GM21529 (cell line): ENCODE measurements at regions not wholly inside any gene's neighbourhood (a gene's known extent, or its start where the extent isn't known, plus 50 kb on each side); places are given as distances from the start of the nearest gene placed in this dataset.

ENCODE experiments used
- ATAC-seq: cut with Tn5 transposase; IDR thresholded peaks from one replicate; pipeline ENCODE4 v1.9.1; 2021; ENCODE audit not compliant: unreplicated experiment

DNA sequence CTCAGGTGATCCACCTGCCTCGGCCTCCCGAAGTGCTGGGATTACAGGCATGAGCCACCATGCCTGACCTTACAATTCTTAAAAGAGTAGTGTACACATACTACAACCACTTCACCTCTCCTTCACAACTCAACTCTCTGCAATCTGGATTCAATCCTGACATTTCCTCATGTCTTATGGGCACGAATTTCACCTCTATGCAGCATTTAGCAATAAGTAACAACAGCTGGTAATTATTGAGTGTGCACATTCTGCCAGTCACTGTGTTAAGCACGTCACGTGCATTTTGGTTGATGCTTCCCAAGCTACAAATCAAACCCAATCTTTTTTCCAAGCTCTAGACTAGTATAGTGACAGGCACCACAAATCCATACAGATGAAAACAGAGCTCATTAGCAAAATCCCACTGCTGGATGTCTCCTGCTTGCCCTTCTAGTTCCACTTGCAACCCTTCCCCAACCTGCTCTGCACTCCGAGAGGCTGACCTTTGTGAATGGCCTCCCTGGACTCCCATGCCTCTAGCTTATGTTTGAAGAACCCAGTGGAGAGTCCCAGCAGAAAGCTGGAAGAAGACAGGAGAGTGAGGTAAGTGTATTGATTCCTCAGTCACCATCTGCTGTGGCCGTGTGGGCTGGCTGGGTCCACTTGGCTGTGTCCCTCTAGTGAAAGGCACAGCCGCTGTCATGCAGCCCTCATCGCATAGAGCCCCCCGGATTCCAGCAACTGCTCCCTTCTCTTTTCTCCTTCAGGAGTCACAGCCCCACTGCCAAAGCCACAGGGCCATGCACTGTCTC is 176.5 kb downstream of the MEX3B start:
- ATAC-seq, result no peak

DNA sequence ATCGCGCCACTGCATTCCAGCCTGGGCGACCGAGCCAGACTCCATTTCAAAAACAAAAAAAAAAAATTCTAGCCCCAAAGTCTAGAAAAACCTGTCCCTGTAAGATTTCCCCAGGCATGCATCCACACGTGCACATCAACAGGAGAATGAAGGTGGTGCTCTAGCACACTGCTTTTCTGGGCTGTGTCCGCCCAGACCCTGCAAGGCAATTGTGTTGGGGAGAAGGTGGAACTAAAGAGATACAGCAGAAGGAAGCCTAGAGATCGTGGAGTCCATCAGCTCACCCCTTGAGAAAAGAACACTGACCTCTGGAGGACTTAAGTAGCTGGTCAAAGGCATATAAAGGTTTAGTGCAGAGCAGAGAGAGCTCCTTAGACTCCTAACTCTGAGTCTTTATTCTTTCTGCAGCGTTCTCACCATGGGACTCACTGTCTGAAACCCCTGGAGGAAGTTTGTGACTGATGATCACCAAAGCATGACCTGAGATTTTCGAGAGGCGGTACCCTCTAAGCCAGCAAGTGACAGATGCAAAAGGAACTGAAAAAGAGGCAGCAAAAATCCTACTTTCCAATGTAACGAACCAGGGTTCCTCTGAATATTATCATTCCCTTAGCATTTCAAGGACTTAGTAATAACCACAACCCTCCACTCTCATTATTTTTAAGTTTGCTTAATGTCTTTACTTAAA is 179.8 kb downstream of the MEX3B start:
- peak; percentile 99 for ATAC-seq

DNA sequence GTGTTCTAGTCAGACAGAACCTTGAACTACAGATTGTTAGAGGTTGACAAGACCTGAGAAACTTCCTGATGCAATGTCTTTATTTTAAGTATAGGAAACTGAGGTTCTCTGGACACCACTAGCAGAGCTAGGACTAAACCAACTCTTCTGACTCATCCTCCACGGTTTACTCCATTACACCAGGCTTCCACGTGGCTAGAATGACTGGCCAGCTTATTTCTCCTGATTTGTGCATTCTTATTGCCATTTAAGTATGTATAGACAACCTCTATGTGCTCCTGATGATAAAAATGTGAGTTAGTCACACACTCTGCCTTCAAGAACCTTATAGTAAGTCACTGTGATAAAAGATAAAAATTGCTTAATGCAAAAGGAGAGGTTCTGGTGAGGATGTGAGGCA is 182.7 kb downstream of the MEX3B start:
- no peak for ATAC-seq

DNA sequence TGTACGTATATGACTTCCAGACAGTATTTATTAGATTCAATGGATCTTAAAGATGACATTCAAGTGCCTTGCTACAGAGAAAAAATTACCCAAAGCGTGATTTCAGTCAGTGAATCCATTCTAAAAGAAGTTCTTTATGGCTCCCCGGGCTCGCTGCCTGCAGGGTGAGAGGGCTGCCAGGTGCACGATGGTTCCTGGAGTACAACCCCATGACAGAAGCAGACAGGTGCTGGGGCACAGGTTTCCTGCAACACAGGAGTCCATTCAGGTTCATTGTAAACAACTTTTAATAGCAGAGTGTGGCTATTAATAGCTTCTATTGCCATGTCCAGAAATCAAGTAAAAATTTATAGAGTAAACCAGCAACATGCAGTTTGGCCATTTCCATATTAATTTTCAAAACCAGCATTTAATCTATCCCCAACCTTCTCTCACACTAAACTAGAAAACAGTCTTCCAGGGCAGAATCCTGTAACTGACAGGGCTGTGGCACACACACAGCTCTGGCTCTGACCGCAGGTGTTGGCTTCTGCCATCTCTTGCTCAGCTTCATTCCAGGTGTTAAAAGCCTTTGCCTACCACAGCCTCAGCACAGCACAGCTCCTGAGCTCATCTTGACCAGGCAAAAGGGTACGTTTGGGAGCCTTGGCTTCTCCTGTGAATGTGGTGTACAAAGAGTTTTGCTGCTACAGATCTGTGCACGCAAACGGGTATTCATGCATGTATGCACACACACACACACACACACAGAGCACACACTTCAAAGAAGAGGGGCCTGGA is 185.9 kb downstream of the MEX3B start:
- ATAC-seq, result no peak

DNA sequence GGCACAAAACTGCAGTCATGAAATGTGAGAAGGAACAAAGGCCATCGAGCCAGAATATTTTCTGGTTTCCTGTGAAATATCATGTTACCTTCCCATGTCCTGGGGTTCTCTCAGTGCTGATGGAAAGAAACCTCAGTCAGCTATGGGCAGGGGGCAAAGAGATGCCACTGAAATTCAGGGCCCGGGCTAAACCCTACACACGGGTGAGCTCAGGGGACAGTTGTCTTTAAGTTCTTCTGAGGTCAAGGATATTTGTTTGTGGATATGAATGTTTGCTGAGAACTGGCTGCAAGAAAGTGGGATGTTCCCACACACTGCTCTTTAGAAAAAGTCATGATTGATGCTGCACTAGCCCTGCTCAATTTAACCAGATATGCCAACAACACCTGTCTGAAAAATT is 187.2 kb downstream of the MEX3B start:
- no peak for ATAC-seq

DNA sequence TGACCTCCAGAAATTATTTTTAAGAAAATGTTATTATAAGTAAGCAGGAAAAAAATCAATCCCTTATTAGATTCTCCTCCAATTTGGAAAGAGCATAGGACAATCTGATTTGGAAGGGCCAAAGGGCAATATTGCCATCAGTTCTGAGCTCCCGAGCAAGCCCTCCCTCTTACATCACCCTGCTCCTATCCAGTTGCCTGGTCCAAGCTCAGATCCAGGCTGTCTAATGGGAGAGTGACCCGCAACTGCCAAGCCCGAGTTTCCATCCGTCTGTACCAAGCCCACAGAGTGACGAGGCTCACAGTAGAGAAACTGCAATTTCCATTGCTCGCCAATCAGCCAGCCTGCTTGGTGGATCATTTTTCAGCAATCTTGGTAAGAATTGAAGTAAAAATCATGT is 187.7 kb downstream of the MEX3B start:
- ATAC-seq, result no peak

DNA sequence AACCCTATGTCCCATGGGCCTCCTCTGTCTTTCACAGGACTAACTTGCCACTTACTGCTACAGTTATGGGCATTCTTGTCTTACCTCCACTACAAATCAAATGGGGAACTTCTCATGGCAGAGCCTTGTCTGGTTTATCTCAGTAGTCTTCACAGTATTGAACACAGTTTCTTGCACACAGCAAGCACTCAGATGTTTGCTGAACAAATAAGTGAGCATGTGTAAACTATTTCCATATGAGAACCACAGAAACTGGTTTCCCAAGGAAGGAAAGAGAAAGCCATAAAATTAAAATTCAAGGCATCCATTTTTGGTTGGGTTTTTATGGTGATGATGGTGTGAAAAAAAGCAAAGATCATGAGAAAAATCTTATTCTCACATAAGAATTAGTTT is 189.2 kb downstream of the MEX3B start:
- no peak for ATAC-seq

DNA sequence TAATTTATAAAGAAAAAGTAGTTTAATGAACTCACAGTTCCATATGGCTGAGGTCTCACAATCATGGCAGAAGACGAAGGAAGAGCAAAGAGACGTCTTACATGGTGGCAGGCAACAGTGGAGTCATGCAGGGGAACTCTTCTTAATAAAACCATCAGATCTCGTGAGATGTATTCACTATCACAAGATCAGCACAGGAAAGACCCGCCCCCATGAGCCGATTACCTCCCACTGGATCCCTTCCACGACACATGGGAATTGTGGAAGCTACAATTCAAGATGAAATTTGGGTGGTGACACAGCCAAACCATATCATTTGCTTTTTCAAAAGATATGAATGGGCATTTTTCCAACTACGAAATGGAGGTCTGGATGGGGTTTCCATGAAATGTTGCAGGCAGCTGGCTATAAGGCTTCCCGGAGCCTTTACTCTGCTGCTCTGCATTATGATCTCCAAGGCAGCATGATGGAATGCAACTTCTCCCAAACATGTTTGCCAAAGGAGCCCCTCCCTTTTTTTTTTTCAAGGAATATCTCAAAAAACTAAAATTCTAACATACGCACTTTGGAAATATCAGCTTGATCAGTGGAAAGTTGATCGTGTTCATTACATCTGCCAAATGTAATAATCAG is 189.7 kb downstream of the MEX3B start:
- ATAC-seq, result no peak

DNA sequence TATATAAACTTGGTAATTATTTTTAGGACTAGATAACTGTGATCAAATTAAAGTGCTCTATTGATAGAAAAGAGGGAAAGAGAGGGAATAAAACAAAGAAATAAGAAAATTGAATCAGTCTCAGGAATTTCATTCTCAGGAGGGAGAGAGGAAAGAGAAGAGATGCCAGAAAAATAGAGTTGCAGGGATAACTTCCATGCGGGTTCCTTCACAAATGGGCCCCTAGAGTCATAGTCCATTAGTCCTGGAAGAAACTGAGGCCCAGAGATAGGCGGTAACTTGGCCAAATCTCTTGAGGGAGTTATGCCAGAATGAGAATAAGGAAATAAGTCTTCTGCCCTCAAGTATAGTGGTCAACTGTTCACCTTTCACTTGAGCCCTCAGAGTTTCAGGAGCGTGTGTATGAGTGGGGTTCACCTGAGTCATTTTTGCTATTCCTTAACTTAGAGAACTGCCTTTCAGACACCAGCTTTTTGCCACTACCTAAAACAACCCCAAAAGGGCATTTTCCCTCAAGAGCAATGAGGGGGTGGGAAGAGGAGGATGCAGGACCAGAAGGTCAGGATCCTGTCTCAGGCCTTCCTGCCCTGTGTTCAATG is 192.6 kb downstream of the MEX3B start:
- ATAC-seq, result no peak

DNA sequence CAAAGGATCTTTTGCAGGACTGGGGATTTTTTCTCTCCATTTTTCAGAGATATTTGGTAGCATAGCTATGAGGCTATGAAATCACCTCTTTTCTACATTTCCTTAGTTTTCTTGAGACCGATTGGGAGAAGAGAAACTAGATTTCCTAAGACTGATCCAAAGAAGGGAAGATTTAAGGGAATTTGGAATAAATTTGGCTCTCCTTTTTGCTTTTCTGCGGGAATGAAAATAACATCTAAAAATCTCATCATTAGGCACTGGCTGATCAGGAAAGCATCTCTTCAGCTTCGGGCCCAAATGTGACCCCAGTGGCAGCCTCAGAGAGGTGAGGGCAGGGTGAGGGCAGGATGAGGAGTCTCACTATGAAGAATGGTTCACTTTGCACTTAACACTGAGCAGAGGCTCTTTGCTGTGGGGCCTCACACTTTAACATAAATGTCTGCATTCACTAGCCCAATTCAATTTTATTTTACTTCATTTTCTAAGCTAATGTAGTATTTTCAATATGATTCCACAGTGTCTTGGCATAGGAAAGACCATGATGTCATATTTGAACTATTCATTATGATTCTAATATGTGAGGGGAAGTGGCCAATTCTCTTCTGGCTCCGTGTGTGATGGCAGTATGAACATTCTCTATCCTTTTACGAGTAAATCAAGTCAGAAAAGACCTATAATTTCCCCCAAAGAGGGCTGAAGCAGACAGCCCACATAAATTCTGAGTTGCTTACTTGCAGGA is 193.2 kb downstream of the MEX3B start:
- no peak for ATAC-seq

DNA sequence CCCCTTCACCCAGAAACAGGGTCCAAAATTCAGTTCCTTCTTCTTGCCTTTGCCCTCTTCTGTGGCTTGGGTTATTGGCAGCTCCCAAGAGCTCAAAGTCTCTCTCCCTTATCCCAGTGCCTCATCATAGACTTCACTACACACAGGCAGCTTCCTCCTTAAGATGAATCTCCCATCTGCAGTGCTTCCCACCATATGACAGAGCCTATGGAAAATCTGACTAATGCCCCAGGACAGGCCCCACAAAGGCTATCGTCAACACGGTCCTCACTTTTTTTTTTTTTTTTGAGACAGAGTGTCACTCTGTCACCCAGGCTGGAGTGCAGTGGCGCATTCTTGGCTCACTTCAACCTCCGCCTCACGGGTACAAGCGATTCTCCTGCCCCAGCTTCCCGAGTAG is 194.1 kb downstream of the MEX3B start:
- no peak for ATAC-seq

DNA sequence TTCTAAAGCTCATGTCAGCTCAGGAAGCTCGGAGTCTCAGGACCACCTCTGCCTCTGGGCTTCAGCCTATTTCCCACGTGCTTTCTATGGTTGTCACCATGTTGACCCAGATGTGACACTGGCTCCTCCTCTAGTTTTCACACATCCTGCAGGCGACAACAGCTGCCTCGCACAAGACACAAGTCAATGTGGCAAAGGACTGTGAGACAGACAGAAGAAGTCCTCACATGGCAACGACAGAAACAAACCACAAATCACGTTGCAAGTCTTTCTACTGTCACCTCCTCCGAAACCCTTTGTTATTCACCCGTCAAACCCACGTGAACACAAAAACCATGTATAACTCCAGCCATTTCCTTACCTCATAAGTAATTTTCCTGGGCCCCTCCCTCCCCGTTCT is 194.5 kb downstream of the MEX3B start:
- no peak for ATAC-seq

DNA sequence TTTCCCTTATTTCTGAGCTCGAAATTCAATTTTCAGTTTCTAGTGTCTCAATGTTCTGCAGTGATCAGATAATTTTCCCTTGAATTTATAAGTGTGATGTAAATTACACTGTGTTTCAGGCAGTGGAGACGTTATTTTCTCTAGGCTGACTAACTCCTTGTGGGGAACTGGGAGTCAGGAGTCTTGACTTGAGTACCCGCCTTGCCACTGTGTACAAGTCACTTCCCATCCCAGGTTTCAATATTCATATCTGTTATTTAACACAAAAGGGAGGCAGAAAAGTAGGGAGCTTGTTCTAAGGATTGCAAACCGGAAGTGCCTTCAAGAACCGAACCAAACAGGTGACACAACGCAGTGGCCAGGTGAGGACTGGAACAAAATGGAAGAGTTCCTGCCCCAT is 196.5 kb downstream of the MEX3B start:
- no peak for ATAC-seq

DNA sequence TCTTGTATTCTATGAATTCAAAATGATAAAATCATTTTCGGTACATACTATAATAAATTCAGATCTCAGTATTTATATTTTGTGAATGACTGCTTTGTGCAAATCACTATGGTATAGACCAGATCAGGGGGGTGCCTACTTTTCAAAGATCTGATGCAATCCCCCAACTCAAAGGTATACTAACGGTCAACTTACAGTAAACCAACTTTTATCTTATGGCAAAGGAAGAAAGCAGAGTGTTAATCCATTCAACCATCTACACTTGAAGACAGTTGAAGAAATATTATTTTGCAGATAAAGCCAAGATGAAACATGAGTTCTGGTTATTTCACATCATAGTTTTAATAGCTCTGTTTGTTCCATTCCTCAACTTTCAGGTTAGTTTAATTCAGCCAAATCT is 197.1 kb downstream of the MEX3B start:
- no peak for ATAC-seq

DNA sequence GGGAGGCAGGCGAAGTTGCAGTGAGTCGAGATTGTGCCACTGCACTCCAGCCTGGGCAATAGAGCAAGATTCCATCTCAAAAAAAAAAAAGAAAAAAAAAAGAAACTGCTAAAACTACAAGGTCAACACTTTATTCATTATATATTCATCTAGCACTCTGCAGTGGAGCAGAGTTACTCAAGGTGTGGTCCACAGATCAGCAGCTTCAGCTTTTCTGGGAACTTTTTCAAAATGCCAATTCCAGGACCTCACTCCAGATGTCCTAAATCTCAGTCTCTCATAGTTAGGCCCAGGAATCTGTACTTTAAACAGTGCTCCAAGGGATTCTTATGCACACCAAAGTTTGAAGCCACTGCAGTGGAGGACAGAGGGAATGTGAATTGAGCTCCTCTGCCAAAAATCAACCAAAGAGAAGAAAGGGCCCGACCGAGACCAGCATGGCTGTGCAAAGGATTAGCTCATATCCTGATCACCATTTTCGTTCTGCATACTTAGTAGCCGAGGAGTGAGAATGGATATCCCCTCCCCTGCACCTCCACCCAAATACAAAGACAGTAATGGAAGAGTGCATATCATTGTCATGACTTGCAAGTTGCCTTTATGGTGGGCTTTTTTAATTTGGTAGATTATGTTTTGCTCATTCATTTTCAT is 201.9 kb downstream of the MEX3B start:
- ATAC-seq, result no peak

DNA sequence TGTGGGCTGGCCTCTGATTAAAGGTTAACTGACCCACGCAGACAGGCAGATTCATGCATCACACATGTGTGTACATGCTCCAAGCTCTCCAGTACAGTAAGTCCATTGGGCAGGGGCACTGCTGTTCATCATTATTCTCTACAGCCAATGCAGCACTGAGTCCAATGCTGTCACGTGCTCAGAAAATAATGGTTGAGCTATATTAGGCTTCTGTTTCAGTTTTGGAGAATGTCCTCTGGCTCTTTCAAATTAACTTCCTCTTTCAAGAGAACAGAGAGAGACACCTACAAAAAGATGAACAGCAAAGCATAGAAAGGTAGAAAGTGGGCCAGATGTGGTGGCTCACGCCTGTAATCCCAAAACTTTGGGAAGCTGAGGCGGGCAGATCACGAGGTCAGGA is 202.6 kb downstream of the MEX3B start:
- ATAC-seq, result peak; percentile 86

DNA sequence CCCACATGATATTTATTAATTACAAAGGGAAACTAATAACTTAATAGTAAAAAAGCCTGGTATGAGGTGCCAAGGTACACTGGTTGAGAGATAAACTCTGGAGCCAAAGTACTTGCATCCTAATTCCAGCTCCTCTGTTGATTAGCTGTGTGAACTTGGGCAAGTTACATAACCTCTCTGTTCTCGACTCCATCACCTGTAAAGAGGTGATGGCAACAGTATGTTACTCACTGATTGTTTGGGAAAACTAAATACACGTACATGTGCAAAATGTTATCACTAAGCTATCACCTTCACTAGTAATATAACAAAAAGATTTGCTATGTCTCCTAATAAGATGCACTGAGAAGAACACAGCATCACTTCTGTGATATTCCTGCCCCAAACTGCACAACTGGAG is 206.4 kb downstream of the MEX3B start:
- ATAC-seq, result no peak

DNA sequence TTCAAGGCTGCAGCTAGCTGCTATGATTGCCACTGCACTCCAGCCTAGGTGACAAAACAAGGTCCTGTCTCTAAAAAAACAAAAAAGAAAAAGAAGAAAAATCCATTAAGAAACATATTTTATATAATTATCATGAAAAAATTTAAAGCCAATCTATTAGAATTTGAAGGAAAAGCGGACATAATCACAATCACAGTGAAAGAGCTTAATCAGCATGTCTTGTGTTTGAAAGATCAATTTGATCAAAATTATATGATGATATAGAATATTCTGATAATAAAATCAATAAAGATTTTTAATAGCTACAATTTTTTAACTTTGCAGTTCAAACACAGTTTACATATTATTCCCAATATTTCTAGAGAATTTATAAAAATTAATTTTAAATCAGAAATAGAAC is 210.1 kb downstream of the MEX3B start:
- ATAC-seq, result no peak

DNA sequence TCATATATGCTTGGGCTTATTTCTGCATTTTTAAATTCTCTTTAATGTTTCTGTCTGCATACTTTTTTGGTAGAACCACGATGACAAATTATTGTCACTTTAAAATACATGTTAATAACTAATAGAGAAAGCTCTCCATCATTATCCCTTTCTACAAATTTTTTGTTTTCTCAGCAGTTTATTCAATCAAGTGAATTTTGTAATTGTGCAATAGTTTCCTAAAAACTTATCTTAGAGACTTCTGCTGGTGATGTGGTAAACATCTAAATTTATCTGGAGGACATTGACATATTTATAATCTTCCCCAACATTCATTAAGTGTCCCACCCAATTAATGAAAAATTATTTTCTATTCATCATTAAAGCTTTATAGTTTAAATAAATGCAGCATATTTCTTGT is 215.3 kb downstream of the MEX3B start:
- ATAC-seq, result no peak

DNA sequence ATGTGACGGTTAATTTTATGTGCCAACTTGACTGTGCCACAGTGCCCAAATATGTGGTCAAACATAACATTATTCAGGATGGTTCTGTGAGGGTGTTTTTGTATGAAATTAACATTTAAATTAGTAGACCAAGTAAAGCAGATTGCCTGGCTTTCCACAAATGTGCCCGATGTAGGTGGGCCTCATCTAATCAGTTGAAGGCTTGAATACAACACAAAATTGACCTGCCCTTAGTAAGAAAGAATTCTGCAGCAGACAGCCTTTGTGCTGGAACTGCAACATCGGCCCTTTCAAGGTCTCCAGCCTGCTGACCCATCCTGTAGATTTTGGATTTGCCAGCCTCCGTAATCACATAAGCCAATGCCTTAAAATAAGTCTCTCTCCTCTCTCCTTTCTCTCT is 215.9 kb downstream of the MEX3B start:
- ATAC-seq, result no peak
